ENCODE measurements at regions not wholly inside any gene's neighbourhood (a gene's known extent, or its start where the extent isn't known, plus 50 kb on each side); places are given as distances from the start of the nearest gene placed in this dataset.

DNA sequence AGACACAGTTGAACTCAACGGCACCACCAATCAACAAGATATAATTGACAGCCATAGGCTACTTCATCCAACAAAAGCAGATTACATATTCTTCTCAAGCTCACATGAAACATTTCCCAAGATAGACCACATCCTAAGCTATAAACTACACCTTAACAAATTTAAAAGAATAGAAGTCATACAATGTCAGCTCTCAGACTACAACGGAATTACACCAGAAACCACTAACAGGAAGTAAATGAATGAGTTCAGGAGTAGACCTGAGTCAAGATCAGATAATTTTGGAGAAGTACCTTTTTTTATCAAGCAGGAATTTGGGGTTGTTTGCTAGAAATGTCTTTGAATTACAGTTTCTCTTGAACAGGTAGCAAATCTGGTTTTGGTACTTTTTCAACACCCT is 237.8 kb downstream of the TBX18 start:
- Histone ChIP-seq H3K9me3 (ENCODE audit: low read depth, low read length, poor library complexity, severe bottlenecking) (no peaks in the 10 kb centered on the region), H3K36me3 (ENCODE audit: insufficient read depth, low read length, poor library complexity, severe bottlenecking) (no peaks in the 10 kb centered on the region), H3K27me3 (replicated peaks; ENCODE audit: insufficient read depth, low read depth, low read length, poor library complexity) (no peaks in the 10 kb centered on the region), H3K4me3 (ENCODE audit: low read depth, low read length, poor library complexity, severe bottlenecking) (no peak overlapping the region), H3K4me1 (ENCODE audit: insufficient read depth, low read length, poor library complexity, severe bottlenecking) (no peaks in the 10 kb centered on the region), H3K27ac (ENCODE audit: low read depth, low read length, poor library complexity, severe bottlenecking) (no peak overlapping the region)
- POLR2A ChIA-PET (ENCODE audit: low non-redundant PET), result no interaction called here
- BruUV-seq (replicated peaks), result no TSS peak
- no peak for TF ChIP-seq EZH2 (IDR thresholded peaks at IDR 0.05; ENCODE audit: borderline replicate concordance, low read depth, low read length, poor library complexity, severe bottlenecking)
- TF ChIP-seq, protein P1, sequence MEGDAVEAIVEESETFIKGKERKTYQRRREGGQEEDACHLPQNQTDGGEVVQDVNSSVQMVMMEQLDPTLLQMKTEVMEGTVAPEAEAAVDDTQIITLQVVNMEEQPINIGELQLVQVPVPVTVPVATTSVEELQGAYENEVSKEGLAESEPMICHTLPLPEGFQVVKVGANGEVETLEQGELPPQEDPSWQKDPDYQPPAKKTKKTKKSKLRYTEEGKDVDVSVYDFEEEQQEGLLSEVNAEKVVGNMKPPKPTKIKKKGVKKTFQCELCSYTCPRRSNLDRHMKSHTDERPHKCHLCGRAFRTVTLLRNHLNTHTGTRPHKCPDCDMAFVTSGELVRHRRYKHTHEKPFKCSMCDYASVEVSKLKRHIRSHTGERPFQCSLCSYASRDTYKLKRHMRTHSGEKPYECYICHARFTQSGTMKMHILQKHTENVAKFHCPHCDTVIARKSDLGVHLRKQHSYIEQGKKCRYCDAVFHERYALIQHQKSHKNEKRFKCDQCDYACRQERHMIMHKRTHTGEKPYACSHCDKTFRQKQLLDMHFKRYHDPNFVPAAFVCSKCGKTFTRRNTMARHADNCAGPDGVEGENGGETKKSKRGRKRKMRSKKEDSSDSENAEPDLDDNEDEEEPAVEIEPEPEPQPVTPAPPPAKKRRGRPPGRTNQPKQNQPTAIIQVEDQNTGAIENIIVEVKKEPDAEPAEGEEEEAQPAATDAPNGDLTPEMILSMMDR (conservative IDR thresholded peaks at IDR 0.05; ENCODE audit: low read depth, low read length), result no peak
- CTCF ChIA-PET, result no interaction called here
- intact Hi-C loops (cut with micrococcal nuclease; ENCODE audit: unreplicated experiment), result no loop called here
- DNase-seq (ENCODE audit: low spot score), result no peak

DNA sequence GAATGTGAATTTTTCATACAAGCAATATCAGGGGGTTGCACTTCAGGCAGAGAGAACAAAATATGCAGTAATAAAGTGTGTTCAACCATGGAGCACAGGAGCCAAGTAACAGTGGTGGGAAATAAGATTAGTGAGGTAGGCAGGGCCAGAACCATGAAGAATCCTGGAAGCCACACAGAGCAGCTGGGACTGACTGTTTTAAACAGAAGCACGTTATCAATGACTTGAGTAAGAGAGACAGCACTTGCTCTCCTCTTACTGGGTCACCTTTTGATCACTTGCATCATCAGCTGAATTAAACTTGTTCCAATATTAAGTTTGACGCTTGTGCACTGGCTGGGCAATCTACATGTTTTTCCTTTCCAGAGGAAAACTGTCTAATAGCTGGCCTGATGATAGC is 238.5 kb downstream of the TBX18 start:
- ChIA-PET CTCF (no interaction called here), POLR2A (ENCODE audit: low non-redundant PET) (no interaction called here)
- BruUV-seq (replicated peaks), result no TSS peak
- no peak for DNase-seq (ENCODE audit: low spot score)
- Histone ChIP-seq H3K4me1 (ENCODE audit: insufficient read depth, low read length, poor library complexity, severe bottlenecking) (no peaks in the 10 kb centered on the region), H3K4me3 (ENCODE audit: low read depth, low read length, poor library complexity, severe bottlenecking) (no peak overlapping the region), H3K36me3 (ENCODE audit: insufficient read depth, low read length, poor library complexity, severe bottlenecking) (no peaks in the 10 kb centered on the region), H3K27ac (ENCODE audit: low read depth, low read length, poor library complexity, severe bottlenecking) (no peak overlapping the region), H3K9me3 (ENCODE audit: low read depth, low read length, poor library complexity, severe bottlenecking) (no peaks in the 10 kb centered on the region), H3K27me3 (replicated peaks; ENCODE audit: insufficient read depth, low read depth, low read length, poor library complexity) (no peaks in the 10 kb centered on the region)
- intact Hi-C loops (cut with micrococcal nuclease; ENCODE audit: unreplicated experiment), result no loop called here
- TF ChIP-seq EZH2 (IDR thresholded peaks at IDR 0.05; ENCODE audit: borderline replicate concordance, low read depth, low read length, poor library complexity, severe bottlenecking), result no peak
- TF ChIP-seq, protein P1 (conservative IDR thresholded peaks at IDR 0.05; ENCODE audit: low read depth, low read length), result no peak

DNA sequence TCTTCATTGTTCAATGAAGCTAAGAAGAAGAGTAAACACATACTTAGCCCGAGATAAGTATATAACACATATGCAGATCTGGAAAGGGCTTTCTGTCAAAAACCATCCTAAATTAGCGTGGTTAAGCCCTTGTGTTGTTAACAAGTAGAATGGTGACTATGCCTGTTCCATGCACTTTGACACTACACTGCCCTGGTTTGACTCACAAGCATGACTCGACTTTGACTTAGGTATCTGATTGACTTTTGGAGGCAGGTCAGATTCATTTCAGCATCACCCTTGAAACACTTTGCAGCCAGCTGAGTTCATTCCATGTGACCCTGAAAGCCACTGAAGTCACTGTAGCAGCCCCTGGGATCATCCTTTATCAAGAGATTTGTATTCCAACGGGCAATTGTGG is 239.8 kb downstream of the TBX18 start:
- intact Hi-C loops (cut with micrococcal nuclease; ENCODE audit: unreplicated experiment), result no loop called here
- CTCF ChIA-PET, result no interaction called here
- Histone ChIP-seq H3K27ac (ENCODE audit: low read depth, low read length, poor library complexity, severe bottlenecking) (no peak overlapping the region), H3K9me3 (ENCODE audit: low read depth, low read length, poor library complexity, severe bottlenecking) (no peaks in the 10 kb centered on the region), H3K4me1 (ENCODE audit: insufficient read depth, low read length, poor library complexity, severe bottlenecking) (no peaks in the 10 kb centered on the region), H3K27me3 (replicated peaks; ENCODE audit: insufficient read depth, low read depth, low read length, poor library complexity) (no peaks in the 10 kb centered on the region), H3K36me3 (ENCODE audit: insufficient read depth, low read length, poor library complexity, severe bottlenecking) (no peaks in the 10 kb centered on the region), H3K4me3 (ENCODE audit: low read depth, low read length, poor library complexity, severe bottlenecking) (no peak overlapping the region)
- DNase-seq (ENCODE audit: low spot score), result no peak
- POLR2A ChIA-PET (ENCODE audit: low non-redundant PET), result no interaction called here
- no TSS peak for BruUV-seq (replicated peaks)
- no peak for TF ChIP-seq EZH2 (IDR thresholded peaks at IDR 0.05; ENCODE audit: borderline replicate concordance, low read depth, low read length, poor library complexity, severe bottlenecking)
- TF ChIP-seq, protein P1 (conservative IDR thresholded peaks at IDR 0.05; ENCODE audit: low read depth, low read length), result no peak

Measured in A673 (cell line).